ENCODE measurements at regions not wholly inside any gene's neighbourhood (a gene's known extent, or its start where the extent isn't known, plus 50 kb on each side); places are given as distances from the start of the nearest gene placed in this dataset.

DNA sequence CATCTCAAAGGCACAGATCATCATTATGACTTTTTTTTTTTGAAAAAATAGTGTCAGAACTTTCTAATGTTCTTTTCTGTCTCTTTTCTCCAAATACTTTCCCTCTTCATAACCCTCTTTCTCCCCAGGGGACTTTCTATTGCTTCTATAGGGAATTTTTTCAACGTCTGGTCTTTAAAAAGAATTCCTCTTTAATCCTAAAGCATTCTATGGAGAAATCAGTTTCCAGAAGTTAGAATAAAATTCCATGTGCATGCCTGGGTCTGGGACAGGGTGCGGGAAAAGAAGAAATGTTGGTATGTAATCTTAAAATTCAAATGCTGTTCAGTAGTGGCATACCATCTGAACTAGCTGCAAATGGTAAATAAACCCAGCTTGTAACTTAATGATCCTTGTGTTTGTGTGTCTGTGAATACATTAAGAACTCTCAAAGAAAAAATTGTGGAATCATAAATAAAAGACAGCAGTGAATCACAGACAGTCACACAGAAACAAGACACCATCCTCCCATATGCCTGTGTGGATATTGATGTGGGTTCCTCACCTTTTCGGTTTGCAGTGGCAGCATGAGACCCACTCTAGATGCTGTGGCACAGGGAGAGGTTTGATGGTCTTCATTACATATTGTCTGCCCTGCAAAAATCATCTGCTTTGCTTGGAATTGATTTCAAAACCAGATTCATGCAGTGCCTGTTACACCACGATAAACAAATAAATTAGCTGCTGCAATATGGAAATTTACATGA is 374.7 kb upstream of the NRP1 start:
- Histone ChIP-seq H3K27me3 (no peaks in the 10 kb centered on the region), H3K9me3 (no peaks in the 10 kb centered on the region), H3K27ac (no peak overlapping the region), H3K4me3 (no peak overlapping the region), H3K4me1 (peaks cover 0 to 10% (median 0%) of the 10 kb centered on the region in 4 donors), H3K36me3 (no peaks in the 10 kb centered on the region)
- intact Hi-C loops (cut with DNase I; ENCODE audit: low total_unique reads): no loop called here
- TF ChIP-seq, protein P1, sequence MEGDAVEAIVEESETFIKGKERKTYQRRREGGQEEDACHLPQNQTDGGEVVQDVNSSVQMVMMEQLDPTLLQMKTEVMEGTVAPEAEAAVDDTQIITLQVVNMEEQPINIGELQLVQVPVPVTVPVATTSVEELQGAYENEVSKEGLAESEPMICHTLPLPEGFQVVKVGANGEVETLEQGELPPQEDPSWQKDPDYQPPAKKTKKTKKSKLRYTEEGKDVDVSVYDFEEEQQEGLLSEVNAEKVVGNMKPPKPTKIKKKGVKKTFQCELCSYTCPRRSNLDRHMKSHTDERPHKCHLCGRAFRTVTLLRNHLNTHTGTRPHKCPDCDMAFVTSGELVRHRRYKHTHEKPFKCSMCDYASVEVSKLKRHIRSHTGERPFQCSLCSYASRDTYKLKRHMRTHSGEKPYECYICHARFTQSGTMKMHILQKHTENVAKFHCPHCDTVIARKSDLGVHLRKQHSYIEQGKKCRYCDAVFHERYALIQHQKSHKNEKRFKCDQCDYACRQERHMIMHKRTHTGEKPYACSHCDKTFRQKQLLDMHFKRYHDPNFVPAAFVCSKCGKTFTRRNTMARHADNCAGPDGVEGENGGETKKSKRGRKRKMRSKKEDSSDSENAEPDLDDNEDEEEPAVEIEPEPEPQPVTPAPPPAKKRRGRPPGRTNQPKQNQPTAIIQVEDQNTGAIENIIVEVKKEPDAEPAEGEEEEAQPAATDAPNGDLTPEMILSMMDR (IDR thresholded peaks at IDR 0.05): no peak
- DNase-seq: no peak

DNA sequence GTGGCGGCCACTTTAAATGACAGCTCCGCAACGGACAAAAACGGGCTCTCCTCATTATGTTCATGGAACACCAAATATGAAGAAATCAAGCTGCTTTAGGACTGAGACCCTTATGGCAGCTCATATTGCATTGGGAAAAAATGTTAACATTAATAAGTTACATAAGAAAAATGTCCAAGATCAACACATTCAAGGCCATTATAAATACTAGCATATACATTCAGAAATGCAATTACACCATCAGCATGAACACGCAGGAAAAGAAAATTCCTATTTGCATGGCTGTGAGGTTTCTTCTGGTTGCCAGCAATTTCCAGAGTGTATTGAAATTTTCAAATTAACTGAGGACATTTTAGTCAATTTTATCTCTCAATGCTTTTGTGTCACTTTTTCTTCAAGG is 374.1 kb upstream of the NRP1 start:
- H3K9me3 ChIP-seq: no peaks in the 10 kb centered on the region
- H3K27ac ChIP-seq: no peak overlapping the region
- H3K4me1 ChIP-seq: peaks cover 0 to 14% (median 0%) of the 10 kb centered on the region in 4 donors
- intact Hi-C loops (cut with DNase I; ENCODE audit: low total_unique reads): no loop called here
- TF ChIP-seq, protein P1 (IDR thresholded peaks at IDR 0.05): no peak
- DNase-seq: no peak
- H3K4me3 ChIP-seq: no peak overlapping the region
- no peaks in the 10 kb centered on the region for H3K27me3 ChIP-seq
- no peaks in the 10 kb centered on the region for H3K36me3 ChIP-seq

DNA sequence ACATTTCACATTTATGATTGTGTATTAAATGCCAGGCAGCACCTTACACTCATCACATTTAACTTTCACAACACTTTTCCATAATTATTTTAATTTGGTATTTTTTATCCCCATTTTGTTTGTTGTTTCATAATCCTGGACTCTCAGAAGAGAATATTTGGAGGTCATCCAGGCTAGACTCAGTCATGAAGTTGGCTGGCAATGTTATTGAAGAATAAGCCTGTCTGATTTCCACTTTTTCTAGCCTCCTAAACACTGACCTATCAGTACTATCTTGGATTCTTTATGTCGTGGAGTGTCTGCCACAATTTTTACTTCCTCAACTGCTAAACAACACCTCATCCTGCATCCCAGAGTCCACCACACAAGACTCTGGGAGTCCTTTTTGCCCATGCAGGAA is 372.3 kb upstream of the NRP1 start:
- Histone ChIP-seq H3K9me3 (no peaks in the 10 kb centered on the region), H3K4me1 (peaks cover 0 to 14% (median 0%) of the 10 kb centered on the region in 4 donors), H3K4me3 (no peak overlapping the region), H3K27ac (no peak overlapping the region), H3K36me3 (no peaks in the 10 kb centered on the region), H3K27me3 (no peaks in the 10 kb centered on the region)
- DNase-seq: no peak
- intact Hi-C loops (cut with DNase I; ENCODE audit: low total_unique reads): no loop called here
- TF ChIP-seq, protein P1 (IDR thresholded peaks at IDR 0.05): no peak

DNA sequence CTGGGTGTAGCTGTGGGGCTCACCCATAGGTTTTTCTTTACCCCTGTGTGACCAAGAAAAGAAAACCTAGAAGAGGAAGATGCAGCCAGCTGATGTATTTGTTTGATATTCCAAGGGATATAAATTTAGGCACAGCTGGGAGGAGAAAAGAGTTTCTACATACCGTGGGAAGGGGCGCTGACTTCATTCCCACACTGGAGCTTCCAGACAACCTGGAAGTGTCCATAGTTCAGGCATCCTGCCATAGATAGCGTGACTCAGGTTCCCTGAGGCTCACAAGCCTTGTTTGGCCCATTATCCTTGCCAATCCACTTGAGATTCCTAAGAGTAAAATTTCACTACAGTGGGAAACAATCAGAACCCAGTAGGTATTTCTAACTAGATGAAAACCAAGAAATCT is 371.7 kb upstream of the NRP1 start:
- no peak overlapping the region for H3K4me3 ChIP-seq
- TF ChIP-seq, protein P1 (IDR thresholded peaks at IDR 0.05): no peak
- peaks cover 0 to 14% (median 0%) of the 10 kb centered on the region in 4 donors for H3K4me1 ChIP-seq
- intact Hi-C loops (cut with DNase I; ENCODE audit: low total_unique reads): no loop called here
- no peaks in the 10 kb centered on the region for H3K27me3 ChIP-seq
- H3K27ac ChIP-seq: no peak overlapping the region
- H3K9me3 ChIP-seq: no peaks in the 10 kb centered on the region
- no peaks in the 10 kb centered on the region for H3K36me3 ChIP-seq
- DNase-seq: peak in 1 of 2 donors; percentile 57

DNA sequence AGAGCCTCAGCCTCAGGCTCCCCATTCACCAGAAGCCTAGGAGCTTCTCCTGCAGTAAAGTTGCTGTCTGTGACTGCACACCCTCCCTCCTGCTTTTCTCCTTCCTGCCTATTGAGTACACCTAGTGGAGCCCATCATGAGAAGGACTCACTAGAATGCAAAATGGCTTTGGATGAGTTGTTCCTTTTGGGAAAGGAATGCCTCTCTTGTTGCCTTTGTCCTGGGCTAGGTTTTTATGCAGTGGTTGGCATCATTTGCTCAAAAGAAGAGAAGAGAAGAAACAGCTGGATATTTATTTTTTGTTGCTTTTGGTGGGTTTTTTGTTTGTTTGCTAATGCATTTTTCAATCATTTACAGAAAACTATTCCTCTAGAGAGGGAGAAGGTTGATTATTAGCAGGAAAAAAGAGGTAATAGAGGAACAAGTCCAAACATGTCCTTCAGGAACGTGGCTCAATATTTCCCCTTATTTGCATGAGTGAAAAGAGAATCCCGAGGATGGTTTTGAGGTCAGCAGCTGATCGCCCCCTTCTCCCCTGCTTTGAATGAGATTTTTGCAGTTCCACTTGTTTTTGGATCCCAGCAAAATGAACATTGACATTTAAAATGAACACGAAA is 369.9 kb upstream of the NRP1 start:
- DNase-seq: no peak
- peaks cover 0 to 14% (median 0%) of the 10 kb centered on the region in 4 donors for H3K4me1 ChIP-seq
- intact Hi-C loops (cut with DNase I; ENCODE audit: low total_unique reads): no loop called here
- H3K27me3 ChIP-seq: no peaks in the 10 kb centered on the region
- TF ChIP-seq, protein P1 (IDR thresholded peaks at IDR 0.05): no peak
- no peak overlapping the region for H3K27ac ChIP-seq
- no peak overlapping the region for H3K4me3 ChIP-seq
- no peaks in the 10 kb centered on the region for H3K9me3 ChIP-seq
- no peaks in the 10 kb centered on the region for H3K36me3 ChIP-seq

Data from tibial artery (tissue), 4 donors.